ENCODE measurements at regions not wholly inside any gene's neighbourhood (a gene's known extent, or its start where the extent isn't known, plus 50 kb on each side); places are given as distances from the start of the nearest gene placed in this dataset.

- intact Hi-C loops (cut with micrococcal nuclease) = no loop called here
- Histone ChIP-seq H3K27ac (ENCODE audit: low read length) (peak overlapping the region; percentile 93), H2AFZ (ENCODE audit: low read length) (peak overlapping the region; percentile 46; the same call in 1 of the 2 replicates), H4K20me1 (ENCODE audit: low read length) (no peaks in the 10 kb centered on the region), H3K9ac (ENCODE audit: low read length) (peak overlapping the region; percentile 58; the same call in 1 of the 2 replicates), H3K36me3 (ENCODE audit: low read depth, low read length) (no peaks in the 10 kb centered on the region; the same call in 1 of the 2 replicates), H3K27me3 (ENCODE audit: low read length) (no peaks in the 10 kb centered on the region), H3K9me2 (replicated peaks; ENCODE audit: low read length) (no peaks in the 10 kb centered on the region), H3K4me2 (ENCODE audit: low read length) (peak overlapping the region; percentile 72), H3K4me1 (ENCODE audit: insufficient read depth, low read length) (peaks cover 44% of the 10 kb centered on the region), H3K79me2 (ENCODE audit: low read length) (no peaks in the 10 kb centered on the region), H3K4me3 (ENCODE audit: low read length) (no peak overlapping the region), H3K9me3 (ENCODE audit: low read length) (no peaks in the 10 kb centered on the region), H3F3A (ENCODE audit: low read length, unreplicated experiment) (no peaks in the 10 kb centered on the region)
- TF ChIP-seq EZH2phosphoT487 (IDR thresholded peaks at IDR 0.05; ENCODE audit: borderline replicate concordance, low read length) (no peak), CTCF (conservative IDR thresholded peaks at IDR 0.05; ENCODE audit: low read depth, low read length) (no peak)
- CTCF ChIA-PET = no interaction called here
- DNase-seq (no peak), ATAC-seq (no peak)
- POLR2A ChIA-PET (ENCODE audit: unreplicated experiment) = interaction anchor here (0.6 kb wide), 1 partner anchor 10 kb away, joined by 3 read pairs; no protein-coding TSS in a partner anchor
- BruUV-seq (replicated peaks) = no TSS peak
Measured at GRCh38 chr20:16107172-16107870, 465.9 kb downstream of the KIF16B start.

- peak overlapping the region; percentile 37; the same call in 1 of the 2 replicates for H3K4me3 ChIP-seq (ENCODE audit: low read length)
- no peak for TF ChIP-seq EZH2phosphoT487 (IDR thresholded peaks at IDR 0.05; ENCODE audit: borderline replicate concordance, low read length)
- TF ChIP-seq CTCF (conservative IDR thresholded peaks at IDR 0.05; ENCODE audit: low read depth, low read length) = no peak
- no peak for TF ChIP-seq EZH2 (IDR thresholded peaks at IDR 0.05; ENCODE audit: low read length, unreplicated experiment)
- no peaks in the 10 kb centered on the region for H3K9me3 ChIP-seq (ENCODE audit: low read length)
- H3K9ac ChIP-seq (ENCODE audit: low read length) = peak overlapping the region; percentile 58
- H3K4me1 ChIP-seq (ENCODE audit: insufficient read depth, low read length) = peaks cover 44% of the 10 kb centered on the region
- H3K27me3 ChIP-seq (ENCODE audit: low read length) = no peaks in the 10 kb centered on the region
- CTCF ChIA-PET = no interaction called here
- intact Hi-C loops (cut with micrococcal nuclease) = no loop called here
- peak overlapping the region; percentile 70 for H2AFZ ChIP-seq (ENCODE audit: low read length)
- peak overlapping the region; percentile 93 for H3K27ac ChIP-seq (ENCODE audit: low read length)
- ATAC-seq (peak; percentile 83), DNase-seq (peak; percentile 97)
- POLR2A ChIA-PET (ENCODE audit: unreplicated experiment) = interaction anchor here (0.6 kb wide), 1 partner anchor 124 kb away, joined by 4 read pairs; no protein-coding TSS in a partner anchor
- H3K79me2 ChIP-seq (ENCODE audit: low read length) = no peaks in the 10 kb centered on the region
- H3K36me3 ChIP-seq (ENCODE audit: low read depth, low read length) = no peaks in the 10 kb centered on the region; the same call in 1 of the 2 replicates
- peak overlapping the region; percentile 72 for H3K4me2 ChIP-seq (ENCODE audit: low read length)
- no peaks in the 10 kb centered on the region for H3K9me2 ChIP-seq (replicated peaks; ENCODE audit: low read length)
- no peaks in the 10 kb centered on the region for H3F3A ChIP-seq (ENCODE audit: low read length, unreplicated experiment)
- no peaks in the 10 kb centered on the region for H4K20me1 ChIP-seq (ENCODE audit: low read length)
- BruUV-seq (replicated peaks) = no TSS peak
Measured at GRCh38 chr20:16106191-16106849, 466.9 kb downstream of the KIF16B start.

GRCh38 chr20:16104783-16105182, 468.5 kb downstream of the KIF16B start:
- no peak overlapping the region for H3K4me2 ChIP-seq (ENCODE audit: low read length)
- no peaks in the 10 kb centered on the region for H3K79me2 ChIP-seq (ENCODE audit: low read length)
- H3K36me3 ChIP-seq (ENCODE audit: low read depth, low read length) = no peaks in the 10 kb centered on the region; the same call in 1 of the 2 replicates
- peaks cover 33% of the 10 kb centered on the region for H3K4me1 ChIP-seq (ENCODE audit: insufficient read depth, low read length)
- no peak overlapping the region for H3K4me3 ChIP-seq (ENCODE audit: low read length)
- H3K9me3 ChIP-seq (ENCODE audit: low read length) = no peaks in the 10 kb centered on the region
- CTCF ChIA-PET = no interaction called here
- no peaks in the 10 kb centered on the region for H3K27me3 ChIP-seq (ENCODE audit: low read length)
- H4K20me1 ChIP-seq (ENCODE audit: low read length) = no peaks in the 10 kb centered on the region
- no peak overlapping the region for H3K9ac ChIP-seq (ENCODE audit: low read length)
- TF ChIP-seq EZH2 (IDR thresholded peaks at IDR 0.05; ENCODE audit: low read length, unreplicated experiment) (no peak), EZH2phosphoT487 (IDR thresholded peaks at IDR 0.05; ENCODE audit: borderline replicate concordance, low read length) (no peak), CTCF (conservative IDR thresholded peaks at IDR 0.05; ENCODE audit: low read depth, low read length) (no peak)
- intact Hi-C loops (cut with micrococcal nuclease) = no loop called here
- H2AFZ ChIP-seq (ENCODE audit: low read length) = no peak overlapping the region
- ATAC-seq (no peak), DNase-seq (peak; percentile 18)
- no peaks in the 10 kb centered on the region for H3K9me2 ChIP-seq (replicated peaks; ENCODE audit: low read length)
- POLR2A ChIA-PET (ENCODE audit: unreplicated experiment) = interaction anchor here (0.6 kb wide), 2 partner anchors 49 to 398 kb away, joined by 5 to 8 read pairs; no protein-coding TSS in a partner anchor
- H3F3A ChIP-seq (ENCODE audit: low read length, unreplicated experiment) = no peaks in the 10 kb centered on the region
- no TSS peak for BruUV-seq (replicated peaks)
- no peak overlapping the region for H3K27ac ChIP-seq (ENCODE audit: low read length)
